DMS114 treated with DMSO at 0.1 percent for 48 hours (cell line): ENCODE measurements at regions not wholly inside any gene's neighbourhood (a gene's known extent, or its start where the extent isn't known, plus 50 kb on each side); places are given as distances from the start of the nearest gene placed in this dataset.
A peak's percentile ranks its signal among the peaks of the same experiment; 100 is the strongest.
"Not testable (repeated sequence)": the region's sequence is repeated elsewhere in the genome, so short reads cannot be mapped to it uniquely, and the experiment has no call there.

Source experiments
- DNase-seq: peaks from one replicate; lab custom pipeline; 2025; ENCODE audit not compliant: unreplicated experiment; lab: John Stamatoyannopoulos, UW

GRCh38 chr14:106013879-106014376 lies 487.5 kb downstream of the TMEM121 start:
- DNase-seq: no peak

- DNase-seq: not testable (repeated sequence)
Observed at GRCh38 chr14:106017952-106018351, 491.6 kb downstream of the TMEM121 start.

GRCh38 chr14:106021832-106022231 lies 495.4 kb downstream of the TMEM121 start:
- DNase-seq: no peak

- DNase-seq: not testable (repeated sequence)
Observed at GRCh38 chr14:106022648-106023047, 496.3 kb downstream of the TMEM121 start.

- DNase-seq: no peak
Observed at GRCh38 chr14:106023411-106023810, 497.0 kb downstream of the TMEM121 start.

- no peak for DNase-seq
Observed at GRCh38 chr14:106024983-106025604, 498.7 kb downstream of the TMEM121 start.

- no peak for DNase-seq
Observed at GRCh38 chr14:106026026-106026425, 499.6 kb downstream of the TMEM121 start.

GRCh38 chr14:106027759-106028158 lies 501.4 kb downstream of the TMEM121 start:
- DNase-seq: not testable (repeated sequence)

GRCh38 chr14:106029959-106030358 lies 503.6 kb downstream of the TMEM121 start:
- DNase-seq: no peak

- DNase-seq: no peak
Observed at GRCh38 chr14:106037380-106037779, 511.0 kb downstream of the TMEM121 start.

- DNase-seq: no peak
Observed at GRCh38 chr14:106038263-106038662, 511.9 kb downstream of the TMEM121 start.

GRCh38 chr14:106039400-106039799 lies 513.0 kb downstream of the TMEM121 start:
- no peak for DNase-seq

- DNase-seq: no peak
Observed at GRCh38 chr14:106044515-106044914, 518.1 kb downstream of the TMEM121 start.

- peak; percentile 31 for DNase-seq
Observed at GRCh38 chr14:106044949-106045596, 518.7 kb downstream of the TMEM121 start.

GRCh38 chr14:106051796-106052195 lies 525.4 kb downstream of the TMEM121 start:
- no peak for DNase-seq

- DNase-seq: no peak
Observed at GRCh38 chr14:106055289-106055688, 528.9 kb downstream of the TMEM121 start.

GRCh38 chr14:106058342-106058741 lies 532.0 kb downstream of the TMEM121 start:
- no peak for DNase-seq

- no peak for DNase-seq
Observed at GRCh38 chr14:106060276-106060975, 534.0 kb downstream of the TMEM121 start.

- not testable (repeated sequence) for DNase-seq
Observed at GRCh38 chr14:106061877-106062500, 535.6 kb downstream of the TMEM121 start.

GRCh38 chr14:106062502-106063272 lies 536.3 kb downstream of the TMEM121 start:
- no peak for DNase-seq

- no peak for DNase-seq
Observed at GRCh38 chr14:106067935-106068334, 541.6 kb downstream of the TMEM121 start.
